ENCODE measurements at regions not wholly inside any gene's neighbourhood (a gene's known extent, or its start where the extent isn't known, plus 50 kb on each side); places are given as distances from the start of the nearest gene placed in this dataset.

GRCh38 chr1:81032374-81032773 is 768.4 kb upstream of the ADGRL2 start:
- DNase-seq, result no peak

- DNase-seq, result no peak
Observed at GRCh38 chr1:81030441-81030840, 770.3 kb upstream of the ADGRL2 start.

- no peak for DNase-seq
Observed at GRCh38 chr1:81029266-81029665, 771.5 kb upstream of the ADGRL2 start.

- DNase-seq, result no peak
Observed at GRCh38 chr1:81023187-81023724, 777.5 kb upstream of the ADGRL2 start.

- DNase-seq, result no peak
Observed at GRCh38 chr1:81021134-81021533, 779.6 kb upstream of the ADGRL2 start.

- DNase-seq, result no peak
Observed at GRCh38 chr1:81020506-81020905, 780.2 kb upstream of the ADGRL2 start.

- DNase-seq, result no peak
Observed at GRCh38 chr1:81010126-81010525, 790.6 kb upstream of the ADGRL2 start.

GRCh38 chr1:81008293-81008692 is 792.4 kb upstream of the ADGRL2 start:
- no peak for DNase-seq

GRCh38 chr1:81007024-81007423 is 793.7 kb upstream of the ADGRL2 start:
- DNase-seq, result no peak

- DNase-seq, result no peak
Observed at GRCh38 chr1:81006502-81006901, 794.2 kb upstream of the ADGRL2 start.

- DNase-seq, result no peak
Observed at GRCh38 chr1:81004011-81004410, 796.7 kb upstream of the ADGRL2 start.

- DNase-seq, result no peak
Observed at GRCh38 chr1:80994934-80995333, 805.8 kb upstream of the ADGRL2 start.

- DNase-seq, result no peak
Observed at GRCh38 chr1:80994038-80994437, 806.7 kb upstream of the ADGRL2 start.

GRCh38 chr1:80993154-80993980 is 807.4 kb upstream of the ADGRL2 start:
- DNase-seq, result no peak

GRCh38 chr1:80989455-80989854 is 811.3 kb upstream of the ADGRL2 start:
- DNase-seq, result no peak

GRCh38 chr1:80988926-80989325 is 811.8 kb upstream of the ADGRL2 start:
- no peak for DNase-seq

- DNase-seq, result no peak
Observed at GRCh38 chr1:80987824-80988223, 812.9 kb upstream of the ADGRL2 start.

GRCh38 chr1:80987106-80987505 is 813.6 kb upstream of the ADGRL2 start:
- no peak for DNase-seq

- DNase-seq, result no peak
Observed at GRCh38 chr1:80982831-80983230, 817.9 kb upstream of the ADGRL2 start.

GRCh38 chr1:80973101-80973500 is 827.6 kb upstream of the ADGRL2 start:
- DNase-seq, result no peak

- DNase-seq, result no peak
Observed at GRCh38 chr1:80966266-80966665, 834.5 kb upstream of the ADGRL2 start.

GRCh38 chr1:80962564-80962963 is 838.2 kb upstream of the ADGRL2 start:
- no peak for DNase-seq

- DNase-seq, result no peak
Observed at GRCh38 chr1:80961464-80962190, 839.1 kb upstream of the ADGRL2 start.

- no peak for DNase-seq
Observed at GRCh38 chr1:80933346-80933745, 867.4 kb upstream of the ADGRL2 start.

Data from bone marrow (tissue), 2 donors.